ENCODE measurements at regions not wholly inside any gene's neighbourhood (a gene's known extent, or its start where the extent isn't known, plus 50 kb on each side); places are given as distances from the start of the nearest gene placed in this dataset.

GRCh38 chr6:74534465-74535211, 671.2 kb downstream of the COL12A1 start (continued):
- no peak for TF ChIP-seq USF2 (IDR thresholded peaks at IDR 0.05; ENCODE audit: low read depth, low read length)
- TF ChIP-seq USF2 (CRISPR knock-in tag; IDR thresholded peaks at IDR 0.05; ENCODE audit: borderline replicate concordance): no peak
- no peak; the same call in 1 of the 2 replicates for TF ChIP-seq CREB1 (IDR thresholded peaks at IDR 0.05)
- no peak; the same call in 1 of the 2 replicates for TF ChIP-seq CREB1 (CRISPR knock-in tag; IDR thresholded peaks at IDR 0.05)
- no peak for TF ChIP-seq TEF (CRISPR knock-in tag; IDR thresholded peaks at IDR 0.05)
- TF ChIP-seq CHD2 (IDR thresholded peaks at IDR 0.05; ENCODE audit: low read depth, low read length): no peak
- no peak for TF ChIP-seq SRF (IDR thresholded peaks at IDR 0.05; ENCODE audit: low read depth, low read length)
- no peak for TF ChIP-seq ZFYVE20 (CRISPR knock-in tag; IDR thresholded peaks at IDR 0.05; ENCODE audit: borderline replicate concordance, low read depth)
- peak; percentile 61; the same call in 1 of the 2 replicates for TF ChIP-seq ZNF609 (CRISPR knock-in tag; IDR thresholded peaks at IDR 0.05; ENCODE audit: borderline replicate concordance)
- no peak for TF ChIP-seq HMGA1 (CRISPR knock-in tag; conservative IDR thresholded peaks at IDR 0.05)
- TF ChIP-seq FOXP4 (CRISPR knock-in tag; IDR thresholded peaks at IDR 0.05): peak; percentile 91
- TF ChIP-seq ZBTB20 (CRISPR knock-in tag; IDR thresholded peaks at IDR 0.05; ENCODE audit: borderline replicate concordance, low read depth): peak; percentile 91; the same call in 1 of the 2 replicates
- TF ChIP-seq GZF1 (CRISPR knock-in tag; IDR thresholded peaks at IDR 0.05): no peak
- TF ChIP-seq ZNF138 (CRISPR knock-in tag; IDR thresholded peaks at IDR 0.05; ENCODE audit: low read depth): no peak
- peak; percentile 84 for TF ChIP-seq TFE3 (CRISPR knock-in tag; IDR thresholded peaks at IDR 0.05)
- 0 out of 2 replicates have a peak, but pooled peaks have one; percentile 50 for TF ChIP-seq YEATS4 (CRISPR knock-in tag; IDR thresholded peaks at IDR 0.05; ENCODE audit: borderline replicate concordance)
- TF ChIP-seq ZNF878 (CRISPR knock-in tag; IDR thresholded peaks at IDR 0.05): no peak
- no peak for TF ChIP-seq KAT7 (CRISPR knock-in tag; IDR thresholded peaks at IDR 0.05; ENCODE audit: borderline replicate concordance)

All from HepG2 (cell line).